Tibial nerve (tissue), 4 donors: ENCODE measurements at regions not wholly inside any gene's neighbourhood (a gene's known extent, or its start where the extent isn't known, plus 50 kb on each side); places are given as distances from the start of the nearest gene placed in this dataset.

Source experiments
- CTCF ChIP-seq, 5 experiments: fragments of 200-600 bp in 3 of 5; fragments of 450-650 bp in 2 of 5; sonication (generic) in 3 of 5; IDR thresholded peaks; one replicate each; pipeline ENCODE4 v1.5.1; 2016 to 2019; ENCODE audit warnings: antibody characterized with exemption in 5 of 5, mild to moderate bottlenecking in 3 of 5, moderate library complexity in 2 of 5
- EP300 ChIP-seq, 2 donors: sonication (generic); formaldehyde crosslinking; IDR thresholded peaks; one replicate each; pipeline ENCODE4 v1.6.1; 2017; ENCODE audit warnings: antibody characterized with exemption in 2 of 2, mild to moderate bottlenecking in 1 of 2

- TF ChIP-seq EP300 (IDR thresholded peaks at IDR 0.05) (no peak), CTCF (IDR thresholded peaks at IDR 0.05) (no peak)
Measured at GRCh38 chr6:53399027-53399344, 50.2 kb upstream of the ELOVL5 start.
